Spleen (tissue), 7 donors: ENCODE measurements at regions not wholly inside any gene's neighbourhood (a gene's known extent, or its start where the extent isn't known, plus 50 kb on each side); places are given as distances from the start of the nearest gene placed in this dataset.

Source experiments
- POLR2A ChIP-seq, 3 donors: fragments of 450-650 bp; IDR thresholded peaks; one replicate each; pipeline ENCODE4 v1.5.1; 2017; ENCODE audit warnings: antibody characterized with exemption in 3 of 3, mild to moderate bottlenecking in 1 of 3
- POLR2AphosphoS5 ChIP-seq, 3 donors: sonication (generic); formaldehyde crosslinking; IDR thresholded peaks; one replicate each; pipeline ENCODE4 v1.5.1; 2017; ENCODE audit warnings: antibody characterized with exemption in 3 of 3
- TF ChIP-seq, protein P1 (sequence below), 11 experiments: fragments of 200-600 bp in 7 of 11; fragments of 450-650 bp in 4 of 11; sonication (generic) in 4 of 11; IDR thresholded peaks in 8 of 11; conservative IDR thresholded peaks in 3 of 11; 1 replicate in 7 of 11; 2 replicates in 4 of 11; pipeline versions ENCODE4 v1.4.0 to v1.8.0; 2016 to 2021; ENCODE audit warnings: antibody characterized with exemption in 11 of 11, inconsistent platforms in 4 of 11, mild to moderate bottlenecking in 1 of 11
- donor health status: DM: no; HTN: no; CAD: no; lungs with moderate emphysema.
- donor health status: DM: no; HTN: no; CAD: no.
- donor health status: DM: no; HTN: no; CAD: no.

- TF ChIP-seq POLR2A (IDR thresholded peaks at IDR 0.05) (no peak), POLR2AphosphoS5 (IDR thresholded peaks at IDR 0.05) (no peak)
- TF ChIP-seq, protein P1, sequence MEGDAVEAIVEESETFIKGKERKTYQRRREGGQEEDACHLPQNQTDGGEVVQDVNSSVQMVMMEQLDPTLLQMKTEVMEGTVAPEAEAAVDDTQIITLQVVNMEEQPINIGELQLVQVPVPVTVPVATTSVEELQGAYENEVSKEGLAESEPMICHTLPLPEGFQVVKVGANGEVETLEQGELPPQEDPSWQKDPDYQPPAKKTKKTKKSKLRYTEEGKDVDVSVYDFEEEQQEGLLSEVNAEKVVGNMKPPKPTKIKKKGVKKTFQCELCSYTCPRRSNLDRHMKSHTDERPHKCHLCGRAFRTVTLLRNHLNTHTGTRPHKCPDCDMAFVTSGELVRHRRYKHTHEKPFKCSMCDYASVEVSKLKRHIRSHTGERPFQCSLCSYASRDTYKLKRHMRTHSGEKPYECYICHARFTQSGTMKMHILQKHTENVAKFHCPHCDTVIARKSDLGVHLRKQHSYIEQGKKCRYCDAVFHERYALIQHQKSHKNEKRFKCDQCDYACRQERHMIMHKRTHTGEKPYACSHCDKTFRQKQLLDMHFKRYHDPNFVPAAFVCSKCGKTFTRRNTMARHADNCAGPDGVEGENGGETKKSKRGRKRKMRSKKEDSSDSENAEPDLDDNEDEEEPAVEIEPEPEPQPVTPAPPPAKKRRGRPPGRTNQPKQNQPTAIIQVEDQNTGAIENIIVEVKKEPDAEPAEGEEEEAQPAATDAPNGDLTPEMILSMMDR (IDR thresholded peaks at IDR 0.05 in 8 of 11, conservative IDR thresholded peaks at IDR 0.05 in 3 of 11) = no peak
Measured at GRCh38 chr4:149214301-149214700, 601.3 kb downstream of the IQCM start.
